HG03558 (cell line): ENCODE measurements at regions not wholly inside any gene's neighbourhood (a gene's known extent, or its start where the extent isn't known, plus 50 kb on each side); places are given as distances from the start of the nearest gene placed in this dataset.
"Not testable (repeated sequence)": the region's sequence is repeated elsewhere in the genome, so short reads cannot be mapped to it uniquely, and the experiment has no call there.

Experiments
- ATAC-seq: cut with Tn5 transposase; IDR thresholded peaks from one replicate; pipeline ENCODE4 v1.9.1; 2021; ENCODE audit warnings: moderate number of reproducible peaks; ENCODE audit not compliant: unreplicated experiment; ENCODE audit errors: extremely low read depth

DNA sequence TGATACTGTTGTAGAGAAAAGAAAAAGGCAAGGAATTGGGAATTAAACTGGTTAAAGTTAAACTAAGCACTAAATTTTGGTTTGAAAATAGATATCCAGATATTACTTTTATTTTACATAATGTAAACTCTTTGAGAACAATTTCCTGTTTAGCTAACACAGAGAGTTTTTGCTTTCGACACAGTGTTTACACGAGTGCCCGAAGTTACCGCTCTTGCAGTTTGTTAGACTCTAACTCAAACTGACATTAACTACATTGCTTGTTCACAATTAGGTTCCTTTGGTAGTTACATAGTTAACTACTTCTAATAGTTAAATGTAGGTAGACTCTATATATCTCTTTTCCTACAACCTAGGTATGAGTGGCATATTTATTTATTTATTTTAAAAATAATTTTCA, 117.1 kb upstream of the CHD1 start:
- ATAC-seq: no peak

DNA sequence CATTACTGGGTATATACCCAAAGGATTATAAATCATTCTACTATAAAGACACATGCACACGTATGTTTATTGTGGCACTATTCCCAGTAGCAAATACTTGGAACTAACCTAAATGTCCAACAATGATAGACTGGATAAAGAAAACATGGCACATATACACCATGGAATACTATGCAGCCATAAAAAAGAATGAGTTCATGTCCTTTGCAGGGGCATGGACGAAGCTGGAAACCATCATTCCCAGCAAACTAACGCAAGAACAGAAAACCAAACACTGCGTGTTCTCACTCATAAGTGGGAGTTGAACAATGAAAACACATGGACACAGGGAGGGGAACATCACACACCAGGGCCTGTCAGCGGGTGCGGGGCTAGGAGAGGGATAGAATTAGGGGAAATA, 114.5 kb upstream of the CHD1 start:
- not testable (repeated sequence) for ATAC-seq

- ATAC-seq: no peak
Measured at GRCh38 chr5:99037668-99038067, 108.9 kb upstream of the CHD1 start.

DNA sequence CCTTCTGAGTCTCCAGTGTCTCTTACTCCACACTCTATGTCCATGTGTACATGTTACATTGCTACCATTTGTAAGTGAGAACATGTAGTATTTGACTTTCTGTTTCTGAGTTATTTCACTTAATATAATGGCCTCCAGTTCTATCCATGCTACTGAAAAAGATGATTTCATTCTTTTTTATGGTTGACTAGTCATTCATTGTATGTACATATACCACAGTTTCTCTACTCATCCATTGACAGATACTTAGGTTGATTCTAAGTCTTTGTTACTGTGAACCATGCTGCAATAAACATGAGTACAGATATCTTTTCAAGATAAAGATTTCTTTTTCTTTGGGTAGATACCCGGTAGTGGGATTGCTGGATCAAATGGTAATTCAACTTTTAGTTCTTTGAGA, 107.1 kb upstream of the CHD1 start:
- ATAC-seq: no peak

DNA sequence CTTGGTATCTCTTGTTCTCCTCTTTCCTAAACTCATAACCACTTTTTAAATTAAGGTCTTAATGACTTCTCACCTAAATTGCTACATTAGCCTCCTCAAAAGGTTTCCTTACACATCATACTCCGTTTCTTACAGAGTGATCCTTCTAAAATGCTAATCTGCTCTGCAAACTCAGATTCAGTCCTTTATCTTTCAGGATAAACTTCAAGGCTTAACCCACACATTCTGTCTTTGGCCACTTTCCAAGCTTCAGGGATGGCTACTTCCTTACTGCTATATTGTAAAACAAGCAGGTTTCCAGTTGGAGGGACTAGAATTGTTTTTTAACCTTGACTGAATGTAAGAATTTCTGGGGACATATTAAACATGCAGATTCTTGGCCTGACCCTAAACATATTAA, 105.5 kb upstream of the CHD1 start:
- ATAC-seq: no peak

DNA sequence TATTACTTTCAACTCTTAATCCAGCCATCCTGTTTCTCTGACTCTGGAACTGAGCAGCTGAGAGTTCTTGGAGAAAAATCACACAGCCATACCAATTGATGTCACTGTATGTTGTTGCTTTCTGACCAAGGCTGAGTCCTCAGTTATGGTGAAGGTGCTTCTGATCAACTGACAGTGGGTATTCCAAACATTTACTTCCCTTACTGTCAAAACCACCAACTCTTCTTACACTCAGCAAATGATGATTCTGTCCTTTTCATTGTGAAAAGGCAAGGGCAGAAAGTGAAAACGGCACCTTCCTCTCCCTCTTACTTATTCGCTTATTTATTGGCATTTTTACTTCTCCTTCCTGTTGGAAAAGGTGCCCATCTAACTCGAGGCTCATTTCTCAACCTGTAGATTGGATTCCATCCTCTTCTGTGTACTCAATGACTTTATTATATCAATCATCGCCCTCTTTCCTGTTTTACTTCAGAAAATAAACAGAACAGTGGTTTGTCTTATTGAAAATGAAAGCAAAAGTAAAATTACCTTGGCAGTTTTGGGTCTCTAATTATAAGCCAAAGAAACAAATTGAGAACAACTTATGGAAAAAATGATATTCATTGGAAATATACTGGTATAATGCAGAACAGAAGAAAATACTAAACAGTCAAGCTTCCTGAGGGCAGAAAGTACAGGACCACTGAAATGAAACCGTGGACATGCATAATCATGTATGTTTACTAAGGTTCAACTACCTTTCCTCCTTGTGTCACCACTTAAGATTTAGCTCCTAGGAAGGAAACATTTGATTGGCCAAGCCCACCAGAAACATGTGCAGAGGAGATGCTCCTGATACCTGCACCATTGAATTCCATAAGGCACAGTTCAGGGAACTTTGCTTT, 104.5 kb upstream of the CHD1 start:
- no peak for ATAC-seq

- peak; percentile 16 for ATAC-seq
Measured at GRCh38 chr5:99032234-99033013, 103.6 kb upstream of the CHD1 start.

GRCh38 chr5:99030906-99031440, 102.2 kb upstream of the CHD1 start:
- ATAC-seq: no peak

DNA sequence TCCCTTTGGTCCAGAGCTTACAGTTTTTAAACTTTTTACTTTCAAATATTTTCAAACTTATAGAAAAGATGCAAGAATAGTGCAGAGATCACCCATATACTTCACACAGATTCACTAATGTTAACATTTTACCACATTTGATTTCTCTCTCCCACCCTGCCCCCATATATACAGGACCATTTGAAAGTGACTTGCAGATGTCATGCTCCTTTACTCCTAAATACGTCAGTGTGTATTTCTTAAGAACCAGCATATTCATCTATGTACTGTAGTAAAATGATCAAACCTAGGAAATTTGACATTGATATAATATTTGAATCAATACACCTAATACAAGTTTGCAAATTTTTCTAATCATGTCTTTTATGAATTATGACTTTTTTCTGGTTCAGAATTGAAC, 100.4 kb upstream of the CHD1 start:
- ATAC-seq: no peak

- ATAC-seq: not testable (repeated sequence)
Measured at GRCh38 chr5:99028170-99028569, 99.4 kb upstream of the CHD1 start.

GRCh38 chr5:99025298-99026045, 96.7 kb upstream of the CHD1 start:
- no peak for ATAC-seq

DNA sequence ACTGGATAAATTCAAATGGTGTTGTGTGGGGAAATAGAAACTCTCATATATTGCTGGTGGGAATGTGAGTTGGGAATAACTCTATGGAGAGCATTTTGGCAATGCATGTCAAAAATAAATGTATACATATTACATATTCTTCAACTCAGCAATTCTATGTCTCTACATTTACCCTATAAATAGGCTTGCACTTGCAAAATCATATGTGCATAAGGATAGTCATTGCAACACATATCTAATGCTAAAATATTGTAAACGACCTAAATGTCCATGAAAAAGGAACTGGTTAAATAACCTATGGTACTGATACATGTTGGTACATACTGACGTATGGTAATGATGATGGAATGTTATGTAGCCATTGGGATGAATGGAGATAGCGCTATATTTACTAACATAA, 94.5 kb upstream of the CHD1 start:
- ATAC-seq: no peak

GRCh38 chr5:99022250-99022649, 93.4 kb upstream of the CHD1 start:
- ATAC-seq: no peak

- ATAC-seq: no peak
Measured at GRCh38 chr5:99020698-99021048, 91.9 kb upstream of the CHD1 start.

- ATAC-seq: peak; percentile 83
Measured at GRCh38 chr5:99019812-99020697, 91.2 kb upstream of the CHD1 start.

- ATAC-seq: no peak
Measured at GRCh38 chr5:99019254-99019653, 90.4 kb upstream of the CHD1 start.

DNA sequence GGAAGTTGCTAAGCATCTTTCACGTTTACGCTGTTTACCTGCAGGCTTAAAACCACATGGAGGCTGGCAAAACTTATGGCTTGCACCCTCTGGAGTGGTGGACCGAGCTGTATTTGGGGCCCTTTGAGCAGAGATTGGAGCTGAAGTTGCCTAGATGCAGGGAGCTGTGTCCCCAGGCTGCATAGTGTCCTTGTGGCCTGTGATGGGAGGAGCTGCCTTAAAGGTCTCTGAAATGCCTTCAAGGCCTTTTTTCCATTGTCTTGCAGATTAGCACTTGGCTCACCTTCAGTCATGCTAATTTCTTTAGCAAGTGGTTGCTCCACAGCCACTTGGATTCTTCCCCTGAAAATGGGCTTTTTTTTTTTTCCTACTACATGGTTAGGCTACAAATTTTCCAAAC, 81.5 kb upstream of the CHD1 start:
- ATAC-seq: no peak

DNA sequence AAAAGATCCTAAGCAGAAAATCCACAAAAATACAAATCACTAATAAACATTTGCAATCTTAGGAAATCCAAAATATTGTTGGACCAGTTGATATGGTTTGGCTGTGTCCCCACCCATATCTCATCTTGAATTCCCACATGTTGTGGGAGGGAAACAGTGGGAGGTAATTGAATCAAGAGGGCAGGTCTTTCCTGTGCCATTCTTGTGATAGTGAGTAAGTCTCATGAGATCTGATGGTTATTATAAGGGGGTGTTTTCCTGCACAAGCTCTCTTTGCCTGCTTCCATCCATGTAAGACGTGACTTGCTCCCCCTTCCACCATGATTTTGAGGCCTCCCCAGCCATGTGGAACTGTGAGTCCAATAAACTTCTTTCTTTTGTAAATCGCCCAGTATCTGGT, 79.2 kb upstream of the CHD1 start:
- not testable (repeated sequence) for ATAC-seq

GRCh38 chr5:99005506-99005905, 76.7 kb upstream of the CHD1 start:
- ATAC-seq: no peak

DNA sequence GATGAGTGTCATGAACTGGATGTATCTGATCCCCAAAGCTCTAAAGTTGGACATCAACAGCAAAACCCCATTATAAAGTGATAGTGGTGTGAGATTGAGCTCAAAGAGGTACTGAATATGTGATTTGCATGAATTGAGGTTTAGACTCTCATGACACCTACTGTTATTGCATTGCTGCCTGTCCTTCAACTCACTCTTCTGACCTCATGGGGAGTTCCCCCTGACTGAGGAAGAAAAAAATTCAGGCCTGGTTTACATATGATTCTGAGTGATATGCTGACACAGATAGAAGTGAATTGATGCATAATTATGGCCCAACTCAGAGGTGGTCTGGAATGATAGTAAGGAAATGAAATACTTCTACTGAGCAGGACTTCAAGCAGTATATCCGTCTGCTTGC, 76.2 kb upstream of the CHD1 start:
- peak; percentile 99 for ATAC-seq
